GM21447 (cell line): ENCODE measurements at regions not wholly inside any gene's neighbourhood (a gene's known extent, or its start where the extent isn't known, plus 50 kb on each side); places are given as distances from the start of the nearest gene placed in this dataset.

ENCODE experiments used
- ATAC-seq: cut with Tn5 transposase; IDR thresholded peaks from one replicate; pipeline ENCODE4 v1.9.1; 2021; ENCODE audit not compliant: unreplicated experiment

- no peak for ATAC-seq
These were observed 139.9 kb downstream of the LACC1 start for GRCh38 chr13:44019651-44020050.

GRCh38 chr13:44021422-44021821, 141.7 kb downstream of the LACC1 start:
- ATAC-seq: no peak

- ATAC-seq: no peak
These were observed 142.5 kb downstream of the LACC1 start for GRCh38 chr13:44022196-44022595.

- no peak for ATAC-seq
These were observed 144.6 kb downstream of the LACC1 start for GRCh38 chr13:44024167-44024845.

- no peak for ATAC-seq
These were observed 145.1 kb downstream of the LACC1 start for GRCh38 chr13:44024846-44025195.

- no peak for ATAC-seq
These were observed 146.5 kb downstream of the LACC1 start for GRCh38 chr13:44026194-44026593.

GRCh38 chr13:44028734-44029133, 149.0 kb downstream of the LACC1 start:
- ATAC-seq: no peak

GRCh38 chr13:44030615-44031014, 150.9 kb downstream of the LACC1 start:
- no peak for ATAC-seq

- ATAC-seq: no peak
These were observed 151.9 kb downstream of the LACC1 start for GRCh38 chr13:44031555-44031954.

- no peak for ATAC-seq
These were observed 153.1 kb downstream of the LACC1 start for GRCh38 chr13:44032802-44033201.

- ATAC-seq: no peak
These were observed 155.7 kb downstream of the LACC1 start for GRCh38 chr13:44035400-44035799.

GRCh38 chr13:44040070-44040817, 160.5 kb downstream of the LACC1 start:
- no peak for ATAC-seq

GRCh38 chr13:44040818-44041100, 161.1 kb downstream of the LACC1 start:
- no peak for ATAC-seq

- ATAC-seq: no peak
These were observed 165.0 kb downstream of the LACC1 start for GRCh38 chr13:44044547-44045179.

- ATAC-seq: no peak
These were observed 165.5 kb downstream of the LACC1 start for GRCh38 chr13:44045180-44045562.

GRCh38 chr13:44046428-44046827, 166.7 kb downstream of the LACC1 start:
- no peak for ATAC-seq

GRCh38 chr13:44048326-44048725, 168.6 kb downstream of the LACC1 start:
- no peak for ATAC-seq

GRCh38 chr13:44049081-44049945, 169.6 kb downstream of the LACC1 start:
- ATAC-seq: no peak

GRCh38 chr13:44050450-44051063, 170.9 kb downstream of the LACC1 start:
- ATAC-seq: no peak

GRCh38 chr13:44051405-44051804, 171.7 kb downstream of the LACC1 start:
- no peak for ATAC-seq
